ENCODE measurements at regions not wholly inside any gene's neighbourhood (a gene's known extent, or its start where the extent isn't known, plus 50 kb on each side); places are given as distances from the start of the nearest gene placed in this dataset.

DNA sequence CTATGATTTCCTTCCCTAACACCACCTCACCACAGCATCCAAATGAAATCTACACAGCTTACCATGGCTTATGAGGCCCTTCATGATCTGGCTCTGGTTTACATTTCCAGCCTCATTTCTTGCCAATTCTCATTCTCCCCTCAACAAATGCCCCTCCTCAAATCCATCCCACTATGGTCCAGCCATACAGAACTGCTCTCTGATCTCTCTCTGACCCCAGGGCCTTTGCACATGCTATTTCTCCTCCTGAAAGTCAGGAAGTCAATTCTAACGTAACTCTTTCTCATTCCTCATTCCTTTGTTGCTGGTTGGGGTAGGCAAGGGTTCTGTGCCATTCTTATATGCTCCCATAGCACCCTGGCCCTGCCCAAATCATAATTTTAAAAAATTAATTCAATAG, 120.0 kb downstream of the LRIG2 start:
- Histone ChIP-seq H3K9me3 (no peaks in the 10 kb centered on the region), H3K4me3 (no peak overlapping the region), H3K27ac (no peak overlapping the region), H3K4me1 (no peaks in the 10 kb centered on the region), H3K36me3 (no peaks in the 10 kb centered on the region), H3K27me3 (no peaks in the 10 kb centered on the region)
- in situ Hi-C loops (cut with MboI; ENCODE audit: low sequenced_read_pairs in 4 of 4) (no loop called here), intact Hi-C loops (cut with DNase I; ENCODE audit: low total_unique reads) (no loop called here)
- DNase-seq, result no peak
- TF ChIP-seq POLR2A (IDR thresholded peaks at IDR 0.05), result no peak
- TF ChIP-seq, protein P1, sequence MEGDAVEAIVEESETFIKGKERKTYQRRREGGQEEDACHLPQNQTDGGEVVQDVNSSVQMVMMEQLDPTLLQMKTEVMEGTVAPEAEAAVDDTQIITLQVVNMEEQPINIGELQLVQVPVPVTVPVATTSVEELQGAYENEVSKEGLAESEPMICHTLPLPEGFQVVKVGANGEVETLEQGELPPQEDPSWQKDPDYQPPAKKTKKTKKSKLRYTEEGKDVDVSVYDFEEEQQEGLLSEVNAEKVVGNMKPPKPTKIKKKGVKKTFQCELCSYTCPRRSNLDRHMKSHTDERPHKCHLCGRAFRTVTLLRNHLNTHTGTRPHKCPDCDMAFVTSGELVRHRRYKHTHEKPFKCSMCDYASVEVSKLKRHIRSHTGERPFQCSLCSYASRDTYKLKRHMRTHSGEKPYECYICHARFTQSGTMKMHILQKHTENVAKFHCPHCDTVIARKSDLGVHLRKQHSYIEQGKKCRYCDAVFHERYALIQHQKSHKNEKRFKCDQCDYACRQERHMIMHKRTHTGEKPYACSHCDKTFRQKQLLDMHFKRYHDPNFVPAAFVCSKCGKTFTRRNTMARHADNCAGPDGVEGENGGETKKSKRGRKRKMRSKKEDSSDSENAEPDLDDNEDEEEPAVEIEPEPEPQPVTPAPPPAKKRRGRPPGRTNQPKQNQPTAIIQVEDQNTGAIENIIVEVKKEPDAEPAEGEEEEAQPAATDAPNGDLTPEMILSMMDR (IDR thresholded peaks at IDR 0.05 in 4 of 5, conservative IDR thresholded peaks at IDR 0.05 in 1 of 5), result no peak
- no peak for ATAC-seq

GRCh38 chr1:113194846-113195830, 122.1 kb downstream of the LRIG2 start:
- ATAC-seq, result no peak
- Histone ChIP-seq H3K36me3 (no peaks in the 10 kb centered on the region), H3K4me1 (no peaks in the 10 kb centered on the region), H3K27ac (no peak overlapping the region), H3K27me3 (no peaks in the 10 kb centered on the region), H3K4me3 (no peak overlapping the region), H3K9me3 (no peaks in the 10 kb centered on the region)
- no peak for DNase-seq
- TF ChIP-seq, protein P1 (IDR thresholded peaks at IDR 0.05 in 4 of 5, conservative IDR thresholded peaks at IDR 0.05 in 1 of 5), result no peak
- TF ChIP-seq POLR2A (IDR thresholded peaks at IDR 0.05), result no peak
- intact Hi-C loops (cut with DNase I; ENCODE audit: low total_unique reads) (no loop called here), in situ Hi-C loops (cut with MboI; ENCODE audit: low sequenced_read_pairs in 4 of 4) (no loop called here)

DNA sequence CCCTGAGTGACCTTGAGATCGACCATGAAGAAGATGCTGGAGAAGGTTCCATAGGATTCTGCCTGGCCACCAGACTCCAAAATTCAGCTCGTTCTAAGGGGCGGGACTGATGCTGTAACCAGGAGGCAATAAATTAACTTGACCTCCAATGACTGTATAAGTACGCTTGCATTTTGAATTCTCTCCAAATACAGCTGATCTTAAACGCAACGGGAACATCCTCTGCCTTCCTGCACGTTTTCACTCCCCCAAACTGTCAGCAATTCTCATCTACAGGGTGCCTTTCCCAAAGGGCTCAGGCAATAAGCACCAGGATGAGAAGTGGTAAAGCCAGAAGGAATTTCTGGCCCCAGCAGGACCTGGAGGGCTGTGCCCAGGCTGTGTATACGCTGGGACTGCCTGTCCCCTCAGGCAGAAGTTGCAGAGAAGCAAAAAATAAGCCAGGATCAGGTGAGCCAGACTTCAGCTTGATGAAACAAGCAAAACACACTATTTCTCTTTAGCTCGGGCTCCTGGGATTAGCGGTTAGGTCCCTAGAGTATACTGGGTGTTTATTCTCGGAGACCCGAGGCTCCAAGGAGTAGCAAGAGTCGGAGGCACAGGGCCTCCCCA, 124.8 kb downstream of the LRIG2 start:
- intact Hi-C loops (cut with DNase I; ENCODE audit: low total_unique reads), result no loop called here
- no peak overlapping the region for H3K4me3 ChIP-seq
- no peaks in the 10 kb centered on the region for H3K27me3 ChIP-seq
- H3K4me1 ChIP-seq, result no peaks in the 10 kb centered on the region
- no peak for TF ChIP-seq POLR2A (IDR thresholded peaks at IDR 0.05)
- TF ChIP-seq, protein P1 (IDR thresholded peaks at IDR 0.05 in 4 of 5, conservative IDR thresholded peaks at IDR 0.05 in 1 of 5), result no peak
- in situ Hi-C loops (cut with MboI; ENCODE audit: low sequenced_read_pairs in 4 of 4), result no loop called here
- H3K27ac ChIP-seq, result no peak overlapping the region
- no peaks in the 10 kb centered on the region for H3K36me3 ChIP-seq
- DNase-seq (no peak), ATAC-seq (no peak)
- no peaks in the 10 kb centered on the region for H3K9me3 ChIP-seq

- no peak for ATAC-seq
- intact Hi-C loops (cut with DNase I; ENCODE audit: low total_unique reads), result no loop called here
Observed at GRCh38 chr1:113198806-113199205, 125.8 kb downstream of the LRIG2 start.

More at GRCh38 chr1:113198806-113199205, 125.8 kb downstream of the LRIG2 start:
- Histone ChIP-seq H3K4me1 (no peaks in the 10 kb centered on the region), H3K9me3 (no peaks in the 10 kb centered on the region), H3K36me3 (no peaks in the 10 kb centered on the region), H3K4me3 (no peak overlapping the region), H3K27ac (no peak overlapping the region), H3K27me3 (no peaks in the 10 kb centered on the region)
- no peak for TF ChIP-seq POLR2A (IDR thresholded peaks at IDR 0.05)
- TF ChIP-seq, protein P1 (IDR thresholded peaks at IDR 0.05 in 4 of 5, conservative IDR thresholded peaks at IDR 0.05 in 1 of 5), result no peak
- no peak for DNase-seq
- in situ Hi-C loops (cut with MboI; ENCODE audit: low sequenced_read_pairs in 4 of 4), result no loop called here
